IPS DF 6.9 (cell line): ENCODE measurements at regions not wholly inside any gene's neighbourhood (a gene's known extent, or its start where the extent isn't known, plus 50 kb on each side); places are given as distances from the start of the nearest gene placed in this dataset.

Experiments
- DNase-seq: peaks from one replicate; pipeline ENCODE4 v3.0.0-alpha.2; 2013; ENCODE audit warnings: low read depth, low spot score
- H3K27ac ChIP-seq: one replicate; pipeline ENCODE4 v1.5.1; 2013; ENCODE audit warnings: low read length, control low read depth
- H3K27me3 ChIP-seq: 2 replicates; pipeline ENCODE4 v1.6.1; 2013; ENCODE audit warnings: mild to moderate bottlenecking, low read length; ENCODE audit not compliant: control insufficient read depth, insufficient read depth
- H3K36me3 ChIP-seq: 2 replicates; pipeline ENCODE4 v1.6.1; 2013; ENCODE audit warnings: low read length; ENCODE audit not compliant: control insufficient read depth, insufficient read depth
- H3K4me1 ChIP-seq: 2 replicates; pipeline ENCODE4 v1.6.1; 2013; ENCODE audit warnings: low read length; ENCODE audit not compliant: control insufficient read depth, insufficient read depth
- H3K4me3 ChIP-seq: 2 replicates; pipeline ENCODE4 v1.5.1; 2013; ENCODE audit warnings: mild to moderate bottlenecking, low read length
- H3K9me3 ChIP-seq: 2 replicates; pipeline ENCODE4 v1.6.1; 2013; ENCODE audit warnings: low read length, inconsistent platforms; ENCODE audit not compliant: control insufficient read depth, insufficient read depth
- WGBS: extraction: QIAGEN DNeasy Blood & Tissue Kit; methylation state at CpG from one replicate; pipeline ENCODE4 v1.1.7; 2013; ENCODE audit warnings: mixed read lengths, missing lambda C conversion rate; ENCODE audit not compliant: insufficient read length, insufficient coverage; 5-methylcytosine and 5-hydroxymethylcytosine counted together

GRCh38 chr11:127723714-127724113, 723.1 kb upstream of the KIRREL3 start:
- Histone ChIP-seq H3K4me3 (no peak overlapping the region), H3K9me3 (no peaks in the 10 kb centered on the region), H3K27ac (no peak overlapping the region), H3K27me3 (no peaks in the 10 kb centered on the region), H3K36me3 (no peaks in the 10 kb centered on the region), H3K4me1 (no peaks in the 10 kb centered on the region)
- WGBS: no CpG with 5 or more reads among the region's 1 CpG
- DNase-seq: no peak

- H3K36me3 ChIP-seq: no peaks in the 10 kb centered on the region
- H3K9me3 ChIP-seq: no peaks in the 10 kb centered on the region
- H3K4me3 ChIP-seq: no peak overlapping the region
- H3K27me3 ChIP-seq: no peaks in the 10 kb centered on the region
- DNase-seq: no peak
- no peak overlapping the region for H3K27ac ChIP-seq
- no peaks in the 10 kb centered on the region for H3K4me1 ChIP-seq
- WGBS: no CpG with 5 or more reads among the region's 2 CpGs
Measured at GRCh38 chr11:127713226-127713625, 712.7 kb upstream of the KIRREL3 start.

- DNase-seq: no peak
- Histone ChIP-seq H3K4me1 (no peaks in the 10 kb centered on the region), H3K36me3 (no peaks in the 10 kb centered on the region), H3K4me3 (no peak overlapping the region), H3K27ac (no peak overlapping the region), H3K9me3 (no peaks in the 10 kb centered on the region), H3K27me3 (no peaks in the 10 kb centered on the region)
- no CpG with 5 or more reads among the region's 6 CpGs for WGBS
Measured at GRCh38 chr11:127711748-127712147, 711.2 kb upstream of the KIRREL3 start.

GRCh38 chr11:127710831-127711230, 710.3 kb upstream of the KIRREL3 start:
- no peaks in the 10 kb centered on the region for H3K9me3 ChIP-seq

GRCh38 chr11:127709960-127710359, 709.4 kb upstream of the KIRREL3 start:
- Histone ChIP-seq H3K4me3 (no peak overlapping the region), H3K27me3 (no peaks in the 10 kb centered on the region), H3K9me3 (no peaks in the 10 kb centered on the region), H3K4me1 (no peaks in the 10 kb centered on the region), H3K27ac (no peak overlapping the region), H3K36me3 (no peaks in the 10 kb centered on the region)
- no CpG with 5 or more reads among the region's 3 CpGs for WGBS
- DNase-seq: no peak

More at GRCh38 chr11:127710831-127711230, 710.3 kb upstream of the KIRREL3 start:
- Histone ChIP-seq H3K4me3 (no peak overlapping the region), H3K4me1 (no peaks in the 10 kb centered on the region), H3K36me3 (no peaks in the 10 kb centered on the region), H3K27ac (no peak overlapping the region), H3K27me3 (no peaks in the 10 kb centered on the region)
- DNase-seq: no peak
- no CpG with 5 or more reads among the region's 1 CpG for WGBS

- WGBS: no CpG with 5 or more reads among the region's 3 CpGs
- Histone ChIP-seq H3K27me3 (no peaks in the 10 kb centered on the region), H3K9me3 (no peaks in the 10 kb centered on the region), H3K4me3 (no peak overlapping the region), H3K36me3 (no peaks in the 10 kb centered on the region), H3K27ac (no peak overlapping the region), H3K4me1 (no peaks in the 10 kb centered on the region)
- no peak for DNase-seq
Measured at GRCh38 chr11:127693686-127694085, 693.1 kb upstream of the KIRREL3 start.

GRCh38 chr11:127683321-127683720, 682.8 kb upstream of the KIRREL3 start:
- 100% methylated on average over 1 of the region's 4 CpGs for WGBS
- Histone ChIP-seq H3K36me3 (no peaks in the 10 kb centered on the region), H3K4me3 (no peak overlapping the region), H3K9me3 (no peaks in the 10 kb centered on the region), H3K27ac (no peak overlapping the region), H3K4me1 (no peaks in the 10 kb centered on the region), H3K27me3 (no peaks in the 10 kb centered on the region)
- no peak for DNase-seq

- no peak overlapping the region for H3K4me3 ChIP-seq
- no peaks in the 10 kb centered on the region for H3K9me3 ChIP-seq
- H3K27ac ChIP-seq: no peak overlapping the region
- no peaks in the 10 kb centered on the region for H3K27me3 ChIP-seq
- peaks cover 2% of the 10 kb centered on the region; the same call in 1 of the 2 replicates for H3K4me1 ChIP-seq
- no CpG with 5 or more reads among the region's 8 CpGs for WGBS
- no peak for DNase-seq
- no peaks in the 10 kb centered on the region for H3K36me3 ChIP-seq
Measured at GRCh38 chr11:127679816-127680545, 679.4 kb upstream of the KIRREL3 start.

GRCh38 chr11:127678631-127679030, 678.1 kb upstream of the KIRREL3 start:
- Histone ChIP-seq H3K4me1 (peaks cover 2% of the 10 kb centered on the region; the same call in 1 of the 2 replicates), H3K4me3 (no peak overlapping the region), H3K9me3 (no peaks in the 10 kb centered on the region), H3K36me3 (no peaks in the 10 kb centered on the region), H3K27ac (no peak overlapping the region), H3K27me3 (no peaks in the 10 kb centered on the region)
- DNase-seq: no peak
- no CpG with 5 or more reads among the region's 2 CpGs for WGBS

- Histone ChIP-seq H3K9me3 (no peaks in the 10 kb centered on the region), H3K4me1 (peaks cover 2% of the 10 kb centered on the region; the same call in 1 of the 2 replicates), H3K27ac (no peak overlapping the region), H3K4me3 (no peak overlapping the region), H3K27me3 (no peaks in the 10 kb centered on the region), H3K36me3 (no peaks in the 10 kb centered on the region)
- DNase-seq: no peak
- WGBS: 100% methylated on average over 1 of the region's 4 CpGs
Measured at GRCh38 chr11:127677660-127678425, 677.3 kb upstream of the KIRREL3 start.
